WERI-Rb-1 (cell line): ENCODE measurements at regions not wholly inside any gene's neighbourhood (a gene's known extent, or its start where the extent isn't known, plus 50 kb on each side); places are given as distances from the start of the nearest gene placed in this dataset.

Experiments
- DNase-seq: peaks from one replicate; pipeline ENCODE4 v3.0.0-alpha.2; 2020
- H3K27ac ChIP-seq: fragments of 250-450 bp; sonication (Bioruptor Pico); 2 replicates; pipeline ENCODE4 v1.5.1; 2020; ENCODE audit warnings: mild to moderate bottlenecking, moderate library complexity
- H3K27me3 ChIP-seq: fragments of 250-450 bp; sonication (Bioruptor Pico); 2 replicates; pipeline ENCODE4 v1.5.1; 2021; ENCODE audit warnings: mild to moderate bottlenecking, low read depth, moderate library complexity; ENCODE audit not compliant: insufficient read depth, severe bottlenecking
- H3K36me3 ChIP-seq: fragments of 250-450 bp; sonication (Bioruptor Pico); 2 replicates; pipeline ENCODE4 v1.5.1; 2020; ENCODE audit warnings: mild to moderate bottlenecking, moderate library complexity
- H3K4me3 ChIP-seq: 2 replicates; pipeline ENCODE4 v1.5.1; 2011; ENCODE audit warnings: low read depth, mild to moderate bottlenecking, control low read depth, low read length
- H3K9me3 ChIP-seq: fragments of 250-450 bp; sonication (Bioruptor Pico); 2 replicates; pipeline ENCODE4 v1.5.1; 2021; ENCODE audit warnings: mild to moderate bottlenecking, moderate library complexity; ENCODE audit not compliant: severe bottlenecking
- CTCF ChIP-seq: IDR thresholded peaks from 2 replicates; pipeline ENCODE4 v1.5.1; 2011; ENCODE audit warnings: low read depth, mild to moderate bottlenecking, control low read depth, inconsistent platforms, low read length

GRCh38 chr2:204078003-204078698 is 141.6 kb downstream of the ICOS start:
- H3K36me3 ChIP-seq = no peaks in the 10 kb centered on the region
- no peak for TF ChIP-seq CTCF
- H3K27ac ChIP-seq = no peak overlapping the region
- no peak for DNase-seq
- H3K9me3 ChIP-seq = no peaks in the 10 kb centered on the region
- H3K27me3 ChIP-seq = no peaks in the 10 kb centered on the region
- H3K4me3 ChIP-seq = no peak overlapping the region

DNA sequence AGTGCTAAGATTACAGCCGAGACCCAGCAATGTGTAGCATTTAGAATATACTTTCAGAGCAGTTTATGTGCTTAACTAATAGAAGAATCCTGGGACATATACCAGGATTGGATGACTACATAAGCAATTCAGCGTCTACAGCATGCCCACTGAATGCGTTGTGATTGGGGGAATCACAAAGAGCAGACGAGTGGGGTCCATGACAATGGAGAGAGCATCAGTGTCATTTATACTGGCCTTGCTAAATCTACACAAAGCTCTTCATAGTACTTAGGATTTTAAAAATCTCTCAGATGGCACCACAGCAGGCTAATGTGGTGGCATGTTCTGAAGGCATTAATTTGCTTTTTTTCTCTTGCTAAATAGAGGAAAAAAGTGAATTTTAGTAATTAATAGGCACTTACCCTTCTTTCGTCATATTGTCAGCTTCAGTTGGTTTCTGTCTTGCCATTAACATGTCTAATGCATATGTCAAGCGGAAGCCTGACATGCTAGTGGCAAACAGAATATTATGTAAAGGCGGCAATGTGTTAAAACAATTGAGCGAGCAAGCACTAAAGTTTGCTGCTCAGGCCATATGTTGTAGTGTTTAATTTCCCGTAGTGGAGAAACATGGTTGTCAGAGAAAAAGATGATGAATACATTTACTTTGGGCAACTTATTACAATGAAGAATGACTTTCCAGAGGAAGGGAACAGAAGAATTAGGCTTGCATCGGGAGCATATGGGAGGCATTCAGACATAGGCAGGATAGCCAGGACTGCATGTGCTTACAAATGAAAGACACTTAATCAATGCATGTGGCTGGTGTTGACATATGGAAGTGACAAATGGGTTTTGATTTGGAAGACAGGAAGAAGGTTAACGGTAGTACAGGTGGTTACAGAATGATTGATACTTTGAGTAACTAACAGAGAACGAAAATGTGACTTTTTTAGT is 145.2 kb downstream of the ICOS start:
- TF ChIP-seq CTCF = no peak
- H3K4me3 ChIP-seq = no peak overlapping the region
- H3K27me3 ChIP-seq = no peaks in the 10 kb centered on the region
- H3K36me3 ChIP-seq = no peaks in the 10 kb centered on the region
- no peaks in the 10 kb centered on the region for H3K9me3 ChIP-seq
- DNase-seq = no peak
- no peak overlapping the region for H3K27ac ChIP-seq

GRCh38 chr2:204086167-204086566 is 149.6 kb downstream of the ICOS start:
- TF ChIP-seq CTCF = no peak
- H3K36me3 ChIP-seq = no peaks in the 10 kb centered on the region

DNA sequence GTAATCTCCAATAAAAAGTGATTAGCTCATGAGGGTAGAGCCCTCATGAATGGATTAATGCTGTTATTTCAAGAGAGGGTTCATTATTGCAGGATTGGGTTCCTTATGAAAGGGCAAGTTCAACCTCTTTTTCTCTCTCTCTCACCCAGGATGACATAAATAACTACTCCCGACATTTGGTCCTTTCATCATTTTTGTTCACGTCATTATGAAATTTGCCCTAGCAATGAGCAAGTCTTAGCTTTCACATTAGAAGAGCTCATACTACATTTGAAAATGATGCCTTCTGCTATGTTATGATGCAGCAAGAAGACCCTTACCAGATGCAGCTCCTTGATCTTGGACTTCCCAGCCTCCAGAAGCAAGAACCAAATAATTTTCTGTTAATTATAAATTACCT is 152.5 kb downstream of the ICOS start:
- no peak for TF ChIP-seq CTCF
- Histone ChIP-seq H3K4me3 (no peak overlapping the region), H3K27ac (no peak overlapping the region), H3K36me3 (no peaks in the 10 kb centered on the region), H3K27me3 (no peaks in the 10 kb centered on the region), H3K9me3 (no peaks in the 10 kb centered on the region)
- DNase-seq = no peak

More at GRCh38 chr2:204086167-204086566, 149.6 kb downstream of the ICOS start:
- Histone ChIP-seq H3K27me3 (no peaks in the 10 kb centered on the region), H3K4me3 (no peak overlapping the region), H3K9me3 (no peaks in the 10 kb centered on the region), H3K27ac (no peak overlapping the region)
- DNase-seq = no peak

DNA sequence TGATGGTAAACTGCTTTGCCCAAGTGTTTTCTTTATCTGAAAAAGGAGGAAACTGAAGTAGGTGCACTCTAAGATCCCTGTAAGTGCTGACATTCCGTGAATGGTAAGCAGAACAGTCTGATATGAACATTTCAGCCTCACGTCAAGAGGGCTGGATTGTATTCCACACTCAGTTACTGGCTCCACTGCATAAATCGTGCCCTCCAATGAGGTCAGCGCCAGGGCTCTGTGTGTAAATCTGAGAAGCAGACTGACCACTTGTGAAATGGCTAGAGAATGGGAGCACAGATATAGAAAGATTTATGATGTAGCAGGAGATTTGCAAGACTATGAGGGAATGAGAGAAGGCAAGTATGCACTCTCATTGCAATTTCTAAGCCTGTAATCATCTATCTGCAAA is 153.0 kb downstream of the ICOS start:
- Histone ChIP-seq H3K36me3 (no peaks in the 10 kb centered on the region), H3K9me3 (no peaks in the 10 kb centered on the region), H3K27me3 (no peaks in the 10 kb centered on the region), H3K27ac (no peak overlapping the region), H3K4me3 (no peak overlapping the region)
- TF ChIP-seq CTCF = no peak
- DNase-seq = no peak
